ENCODE measurements at regions not wholly inside any gene's neighbourhood (a gene's known extent, or its start where the extent isn't known, plus 50 kb on each side); places are given as distances from the start of the nearest gene placed in this dataset.

GRCh38 chr5:39513236-39513635 is 88.5 kb upstream of the DAB2 start:
- no peak overlapping the region for H2AFZ ChIP-seq
- H3K4me1 ChIP-seq: no peaks in the 10 kb centered on the region
- H3K27ac ChIP-seq: no peak overlapping the region
- no peaks in the 10 kb centered on the region for H3K79me2 ChIP-seq
- no peaks in the 10 kb centered on the region for H3K9me3 ChIP-seq (ENCODE audit: control insufficient read depth, low read length)
- H3K4me2 ChIP-seq (ENCODE audit: low read length): no peak overlapping the region
- no peak overlapping the region for H3K9ac ChIP-seq
- no peak overlapping the region for H3K4me3 ChIP-seq (ENCODE audit: low read depth, low read length)
- no peaks in the 10 kb centered on the region for H3K27me3 ChIP-seq (ENCODE audit: control insufficient read depth, insufficient read depth, low read length)
- no peak for TF ChIP-seq CTCF (IDR thresholded peaks at IDR 0.05)
- no peaks in the 10 kb centered on the region for H3K36me3 ChIP-seq (ENCODE audit: control insufficient read depth, insufficient read depth, low read length)

- no peaks in the 10 kb centered on the region for H3K79me2 ChIP-seq
- no peak overlapping the region for H3K4me3 ChIP-seq (ENCODE audit: low read depth, low read length)
- H3K4me2 ChIP-seq (ENCODE audit: low read length): no peak overlapping the region
- no peaks in the 10 kb centered on the region for H3K27me3 ChIP-seq (ENCODE audit: control insufficient read depth, insufficient read depth, low read length)
- H3K9me3 ChIP-seq (ENCODE audit: control insufficient read depth, low read length): no peaks in the 10 kb centered on the region
- H3K27ac ChIP-seq: no peak overlapping the region
- H3K9ac ChIP-seq: no peak overlapping the region
- no peak for TF ChIP-seq CTCF (IDR thresholded peaks at IDR 0.05)
- no peaks in the 10 kb centered on the region for H3K4me1 ChIP-seq
- H2AFZ ChIP-seq: no peak overlapping the region
- H3K36me3 ChIP-seq (ENCODE audit: control insufficient read depth, insufficient read depth, low read length): no peaks in the 10 kb centered on the region
Observed at GRCh38 chr5:39506211-39506610, 81.4 kb upstream of the DAB2 start.

- Histone ChIP-seq H3K4me2 (ENCODE audit: low read length) (no peak overlapping the region), H3K27me3 (ENCODE audit: control insufficient read depth, insufficient read depth, low read length) (no peaks in the 10 kb centered on the region), H3K4me3 (ENCODE audit: low read depth, low read length) (no peak overlapping the region), H3K79me2 (no peaks in the 10 kb centered on the region), H3K36me3 (ENCODE audit: control insufficient read depth, insufficient read depth, low read length) (no peaks in the 10 kb centered on the region), H3K9ac (no peak overlapping the region), H3K9me3 (ENCODE audit: control insufficient read depth, low read length) (no peaks in the 10 kb centered on the region), H3K27ac (no peak overlapping the region), H3K4me1 (no peaks in the 10 kb centered on the region), H2AFZ (no peak overlapping the region)
- TF ChIP-seq CTCF (IDR thresholded peaks at IDR 0.05): no peak
Observed at GRCh38 chr5:39505791-39506190, 81.0 kb upstream of the DAB2 start.

- Histone ChIP-seq H3K9ac (no peak overlapping the region), H3K4me1 (no peaks in the 10 kb centered on the region), H3K9me3 (ENCODE audit: control insufficient read depth, low read length) (no peaks in the 10 kb centered on the region), H3K79me2 (no peaks in the 10 kb centered on the region), H3K36me3 (ENCODE audit: control insufficient read depth, insufficient read depth, low read length) (no peaks in the 10 kb centered on the region), H3K27me3 (ENCODE audit: control insufficient read depth, insufficient read depth, low read length) (no peaks in the 10 kb centered on the region), H3K4me2 (ENCODE audit: low read length) (no peak overlapping the region), H3K27ac (no peak overlapping the region), H3K4me3 (ENCODE audit: low read depth, low read length) (no peak overlapping the region), H2AFZ (no peak overlapping the region)
- TF ChIP-seq CTCF (IDR thresholded peaks at IDR 0.05): no peak
Observed at GRCh38 chr5:39505363-39505762, 80.6 kb upstream of the DAB2 start.

GRCh38 chr5:39503155-39503554 is 78.4 kb upstream of the DAB2 start:
- TF ChIP-seq CTCF (IDR thresholded peaks at IDR 0.05): no peak
- H3K9me3 ChIP-seq (ENCODE audit: control insufficient read depth, low read length): no peaks in the 10 kb centered on the region
- H3K27me3 ChIP-seq (ENCODE audit: control insufficient read depth, insufficient read depth, low read length): no peaks in the 10 kb centered on the region
- no peak overlapping the region for H3K4me2 ChIP-seq (ENCODE audit: low read length)
- no peak overlapping the region for H3K4me3 ChIP-seq (ENCODE audit: low read depth, low read length)
- no peak overlapping the region for H3K9ac ChIP-seq
- H3K4me1 ChIP-seq: no peaks in the 10 kb centered on the region
- H3K27ac ChIP-seq: no peak overlapping the region
- H3K36me3 ChIP-seq (ENCODE audit: control insufficient read depth, insufficient read depth, low read length): no peaks in the 10 kb centered on the region
- no peaks in the 10 kb centered on the region for H3K79me2 ChIP-seq
- H2AFZ ChIP-seq: no peak overlapping the region
